HUES48 (cell line): ENCODE measurements at regions not wholly inside any gene's neighbourhood (a gene's known extent, or its start where the extent isn't known, plus 50 kb on each side); places are given as distances from the start of the nearest gene placed in this dataset.
"Not testable (repeated sequence)": the region's sequence is repeated elsewhere in the genome, so short reads cannot be mapped to it uniquely, and the experiment has no call there.

Experiments
- H3K27ac ChIP-seq: one replicate; pipeline ENCODE4 v1.7.0; 2013; ENCODE audit warnings: low read depth, low read length, inconsistent platforms
- H3K27me3 ChIP-seq: 2 replicates; pipeline ENCODE4 v1.6.1; 2013; ENCODE audit warnings: mild to moderate bottlenecking, low read length; ENCODE audit not compliant: control insufficient read depth, insufficient read depth
- H3K36me3 ChIP-seq: 2 replicates; pipeline ENCODE4 v1.6.1; 2013; ENCODE audit warnings: low read length; ENCODE audit not compliant: control insufficient read depth, insufficient read depth
- H3K4me1 ChIP-seq: 2 replicates; pipeline ENCODE4 v1.6.1; 2013; ENCODE audit warnings: mild to moderate bottlenecking, low read length; ENCODE audit not compliant: control insufficient read depth, insufficient read depth
- H3K4me3 ChIP-seq: 2 replicates; pipeline ENCODE4 v1.5.1; 2013; ENCODE audit warnings: mild to moderate bottlenecking, low read depth, low read length
- H3K9ac ChIP-seq: 2 replicates; pipeline ENCODE4 v1.6.1; 2013; ENCODE audit warnings: mild to moderate bottlenecking, low read depth, low read length, moderate library complexity
- H3K9me3 ChIP-seq: 2 replicates; pipeline ENCODE4 v1.6.1; 2013; ENCODE audit warnings: low read length; ENCODE audit not compliant: control insufficient read depth, insufficient read depth

- Histone ChIP-seq H3K36me3 (no peaks in the 10 kb centered on the region), H3K9me3 (no peaks in the 10 kb centered on the region), H3K4me3 (no peak overlapping the region), H3K27me3 (no peaks in the 10 kb centered on the region), H3K4me1 (0 out of 2 replicates have a peak, but pooled peaks cover 17% of the 10 kb centered on the region), H3K9ac (no peak overlapping the region), H3K27ac (no peak overlapping the region)
Measured at GRCh38 chr2:191499050-191499449, 178.9 kb upstream of the NABP1 start.

GRCh38 chr2:191499874-191500565, 177.9 kb upstream of the NABP1 start:
- no peak overlapping the region for H3K4me3 ChIP-seq

DNA sequence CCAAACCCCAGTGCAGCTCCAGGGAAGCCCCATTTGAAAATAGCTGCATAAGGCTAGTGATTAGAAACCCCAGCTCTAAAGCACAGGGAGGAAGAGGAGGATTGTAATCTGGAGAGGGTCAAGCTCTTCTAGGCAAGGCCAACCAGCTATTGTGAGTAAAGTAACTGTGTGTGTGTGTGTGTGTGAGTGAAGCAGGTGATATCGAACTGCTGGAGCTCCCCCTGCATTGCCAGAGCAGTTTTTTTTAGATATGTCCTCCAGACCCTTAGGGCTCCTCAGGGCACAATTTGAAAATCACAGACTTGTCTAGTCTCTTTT, 177.4 kb upstream of the NABP1 start:
- no peaks in the 10 kb centered on the region; the same call in 1 of the 2 replicates for H3K9me3 ChIP-seq
- H3K27ac ChIP-seq, result no peak overlapping the region
- no peak overlapping the region for H3K9ac ChIP-seq
- H3K36me3 ChIP-seq, result no peaks in the 10 kb centered on the region
- 0 out of 2 replicates have a peak, but pooled peaks cover 17% of the 10 kb centered on the region for H3K4me1 ChIP-seq
- H3K4me3 ChIP-seq, result no peak overlapping the region
- H3K27me3 ChIP-seq, result no peaks in the 10 kb centered on the region

More at GRCh38 chr2:191499874-191500565, 177.9 kb upstream of the NABP1 start:
- no peaks in the 10 kb centered on the region for H3K27me3 ChIP-seq
- H3K9me3 ChIP-seq, result no peaks in the 10 kb centered on the region
- H3K9ac ChIP-seq, result no peak overlapping the region
- no peak overlapping the region for H3K27ac ChIP-seq
- 0 out of 2 replicates have a peak, but pooled peaks cover 17% of the 10 kb centered on the region for H3K4me1 ChIP-seq
- no peaks in the 10 kb centered on the region for H3K36me3 ChIP-seq

- Histone ChIP-seq H3K4me1 (0 out of 2 replicates have a peak, but pooled peaks cover 17% of the 10 kb centered on the region), H3K4me3 (no peak overlapping the region), H3K9ac (no peak overlapping the region), H3K9me3 (peaks cover under 1% of the 10 kb centered on the region; the same call in 1 of the 2 replicates), H3K36me3 (no peaks in the 10 kb centered on the region), H3K27ac (no peak overlapping the region), H3K27me3 (no peaks in the 10 kb centered on the region)
Measured at GRCh38 chr2:191500884-191501560, 176.9 kb upstream of the NABP1 start.

- Histone ChIP-seq H3K9me3 (peaks cover 7% of the 10 kb centered on the region), H3K4me3 (no peak overlapping the region), H3K36me3 (no peaks in the 10 kb centered on the region), H3K9ac (no peak overlapping the region), H3K4me1 (0 out of 2 replicates have a peak, but pooled peaks cover 17% of the 10 kb centered on the region), H3K27ac (no peak overlapping the region), H3K27me3 (no peaks in the 10 kb centered on the region)
Measured at GRCh38 chr2:191501561-191502168, 176.3 kb upstream of the NABP1 start.

DNA sequence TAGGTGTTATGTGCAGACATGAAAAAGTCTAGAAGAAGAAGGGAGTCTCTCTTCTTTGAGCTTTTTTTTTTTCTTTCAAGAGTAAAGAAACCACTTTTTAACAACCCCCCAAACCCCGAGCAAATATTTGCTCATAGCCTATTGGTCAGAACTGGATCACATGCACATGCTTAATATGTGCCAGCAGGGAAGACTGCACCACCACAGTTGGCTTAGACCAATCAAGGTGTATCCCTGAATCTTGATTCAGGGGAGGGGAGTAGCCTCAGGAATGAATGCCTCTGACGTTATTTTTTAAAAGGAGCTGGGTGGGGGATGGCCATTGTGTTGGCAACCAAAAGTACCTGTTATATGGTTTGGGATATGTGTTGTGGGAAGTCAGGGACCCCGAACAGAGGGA, 171.4 kb upstream of the NABP1 start:
- Histone ChIP-seq H3K4me1 (no peaks in the 10 kb centered on the region), H3K4me3 (no peak overlapping the region), H3K36me3 (no peaks in the 10 kb centered on the region), H3K9me3 (peaks cover 15% of the 10 kb centered on the region), H3K9ac (no peak overlapping the region), H3K27me3 (no peaks in the 10 kb centered on the region), H3K27ac (no peak overlapping the region)

- not testable (repeated sequence) for H3K4me3 ChIP-seq, H3K27ac ChIP-seq, H3K4me1 ChIP-seq, H3K36me3 ChIP-seq, H3K27me3 ChIP-seq, H3K9ac ChIP-seq
- H3K9me3 ChIP-seq, result peaks cover 15% of the 10 kb centered on the region
Measured at GRCh38 chr2:191507252-191507853, 170.6 kb upstream of the NABP1 start.

GRCh38 chr2:191508738-191509137, 169.2 kb upstream of the NABP1 start:
- Histone ChIP-seq H3K4me1 (no peaks in the 10 kb centered on the region), H3K9me3 (peaks cover 15% of the 10 kb centered on the region), H3K9ac (no peak overlapping the region), H3K4me3 (no peak overlapping the region), H3K27ac (no peak overlapping the region), H3K27me3 (no peaks in the 10 kb centered on the region), H3K36me3 (no peaks in the 10 kb centered on the region)

DNA sequence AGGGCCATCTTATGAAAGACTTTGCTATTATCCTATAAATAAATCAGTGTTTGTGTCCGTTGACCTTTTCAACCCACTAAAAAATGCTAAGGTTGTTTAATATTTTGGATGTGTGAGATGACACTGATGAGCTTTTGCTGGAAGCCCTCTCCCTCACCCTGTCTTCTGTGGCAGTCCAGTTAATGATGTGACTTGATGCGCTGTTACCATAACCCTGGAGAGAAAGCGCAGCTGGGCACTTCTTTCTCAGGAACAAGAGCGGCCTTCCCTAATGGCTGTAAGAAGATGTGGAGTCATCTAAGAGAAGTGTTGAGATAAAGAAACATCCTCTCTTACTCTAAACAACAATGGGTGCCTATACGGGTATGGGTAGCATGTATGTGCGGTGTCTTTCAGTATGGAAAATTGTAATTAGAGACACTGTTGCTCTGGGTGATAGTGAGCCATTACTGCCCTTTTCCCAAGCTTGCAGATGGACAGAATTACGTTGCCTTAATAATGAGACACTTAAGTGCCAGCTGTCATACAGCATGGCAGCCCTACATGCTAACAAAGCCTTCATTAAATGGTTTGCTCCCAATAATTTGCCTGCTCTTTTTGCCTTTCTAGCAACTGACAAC, 165.6 kb upstream of the NABP1 start:
- Histone ChIP-seq H3K4me1 (no peaks in the 10 kb centered on the region), H3K27me3 (no peaks in the 10 kb centered on the region), H3K27ac (no peak overlapping the region), H3K4me3 (no peak overlapping the region), H3K9me3 (peaks cover 8% of the 10 kb centered on the region), H3K9ac (no peak overlapping the region), H3K36me3 (no peaks in the 10 kb centered on the region)

DNA sequence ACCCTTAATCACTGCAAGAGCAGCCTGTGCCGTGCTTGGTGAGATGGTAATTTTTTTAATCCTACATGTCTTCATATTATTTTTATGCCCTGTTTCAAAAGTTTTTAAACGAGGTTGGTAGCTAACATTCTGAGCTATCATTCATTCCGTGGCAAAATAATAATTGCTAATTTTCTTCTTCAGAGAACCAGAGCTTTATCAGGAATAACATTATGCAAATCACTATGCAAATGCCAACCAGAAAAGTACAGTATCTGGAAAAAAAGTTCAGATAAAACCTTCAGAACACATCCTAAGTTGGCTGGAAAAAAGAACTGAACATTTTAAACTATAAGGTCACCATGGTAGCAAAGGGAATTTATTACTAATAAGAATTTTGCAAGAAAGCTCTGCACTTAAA, 165.1 kb upstream of the NABP1 start:
- Histone ChIP-seq H3K4me3 (no peak overlapping the region), H3K4me1 (no peaks in the 10 kb centered on the region), H3K9ac (no peak overlapping the region), H3K36me3 (no peaks in the 10 kb centered on the region), H3K27me3 (no peaks in the 10 kb centered on the region), H3K27ac (no peak overlapping the region), H3K9me3 (peaks cover 5% of the 10 kb centered on the region)
